Naive B cell (primary cell): ENCODE measurements at regions not wholly inside any gene's neighbourhood (a gene's known extent, or its start where the extent isn't known, plus 50 kb on each side); places are given as distances from the start of the nearest gene placed in this dataset.
"Not testable (repeated sequence)": the region's sequence is repeated elsewhere in the genome, so short reads cannot be mapped to it uniquely, and the experiment has no call there.

Source experiments
- ATAC-seq, 2 donors: fragments of 150-1000 bp; cut with Tn5 transposase; 2 replicates each; pipeline ENCODE4 v1.10.0; 2021; ENCODE audit warnings: low read depth in 2 of 2, mild to moderate bottlenecking in 2 of 2, moderate library complexity in 2 of 2
- DNase-seq: peaks from one replicate; pipeline ENCODE4 v3.0.0; 2022
- H3K27ac Mint-ChIP-seq, 6 donors: one replicate each; pipeline ENCODE4 v1.8.0; 2020 to 2022; ENCODE audit warnings: mild to moderate bottlenecking in 6 of 6, mixed read lengths in 6 of 6, moderate library complexity in 5 of 6, inconsistent platforms in 2 of 6
- H3K27me3 Mint-ChIP-seq, 3 donors: one replicate each; pipeline ENCODE4 v1.8.0; 2021 to 2022; ENCODE audit warnings: mixed read lengths in 3 of 3, mild to moderate bottlenecking in 1 of 3
- H3K36me3 Mint-ChIP-seq, 2 donors: one replicate each; pipeline ENCODE4 v1.8.0; 2020 to 2022; ENCODE audit warnings: mixed read lengths in 2 of 2, inconsistent platforms in 1 of 2, mild to moderate bottlenecking in 1 of 2
- H3K4me1 Mint-ChIP-seq, 3 donors: one replicate each; pipeline ENCODE4 v1.8.0; 2020 to 2022; ENCODE audit warnings: mixed read lengths in 3 of 3, inconsistent platforms in 1 of 3, mild to moderate bottlenecking in 1 of 3, moderate library complexity in 1 of 3
- H3K4me3 Mint-ChIP-seq, 8 donors: one replicate each; pipeline ENCODE4 v1.8.0; 2020 to 2022; ENCODE audit warnings: mild to moderate bottlenecking in 8 of 8, mixed read lengths in 8 of 8, moderate library complexity in 8 of 8, inconsistent platforms in 2 of 8
- H3K9me3 Mint-ChIP-seq, 7 donors: one replicate each; pipeline ENCODE4 v1.8.0; 2020 to 2022; ENCODE audit warnings: mixed read lengths in 7 of 7, mild to moderate bottlenecking in 5 of 7, inconsistent platforms in 2 of 7, moderate library complexity in 1 of 7

DNA sequence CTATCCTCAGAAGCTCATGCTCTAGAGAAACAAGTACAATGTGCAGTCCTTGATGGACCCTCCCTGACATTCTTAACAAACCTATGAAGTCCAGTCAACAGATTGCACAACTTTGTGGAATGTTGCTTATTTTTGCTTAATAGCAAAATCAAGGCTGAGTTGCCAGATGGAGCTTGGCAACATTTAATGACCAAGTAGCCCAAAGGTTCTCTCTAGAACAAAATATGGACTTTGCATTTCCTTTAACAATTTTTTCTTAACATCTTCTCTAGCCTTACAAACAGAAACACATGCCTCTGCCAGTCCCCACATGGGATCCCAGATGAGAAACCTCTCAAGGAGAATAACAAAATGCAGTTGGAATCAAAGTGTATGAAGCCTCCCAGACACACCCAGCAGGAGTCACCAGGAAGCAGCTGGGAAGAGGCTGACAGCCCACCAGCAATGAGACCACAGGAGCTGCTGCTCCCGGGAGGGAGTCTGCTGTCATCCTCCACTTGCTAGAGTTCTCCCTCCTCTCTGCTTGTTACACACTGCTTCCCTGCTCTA, 422.5 kb upstream of the CDIN1 start:
- no peaks in the 10 kb centered on the region for H3K27me3 Mint-ChIP-seq
- H3K4me1 Mint-ChIP-seq: peaks cover 0 to 1% (median 0%) of the 10 kb centered on the region in 3 donors
- H3K9me3 Mint-ChIP-seq: peaks cover 0 to 19% (median 9%) of the 10 kb centered on the region in 7 donors
- H3K4me3 Mint-ChIP-seq: no peak overlapping the region
- no peaks in the 10 kb centered on the region for H3K36me3 Mint-ChIP-seq
- ATAC-seq: no peak
- no peak overlapping the region for H3K27ac Mint-ChIP-seq
- DNase-seq: no peak

DNA sequence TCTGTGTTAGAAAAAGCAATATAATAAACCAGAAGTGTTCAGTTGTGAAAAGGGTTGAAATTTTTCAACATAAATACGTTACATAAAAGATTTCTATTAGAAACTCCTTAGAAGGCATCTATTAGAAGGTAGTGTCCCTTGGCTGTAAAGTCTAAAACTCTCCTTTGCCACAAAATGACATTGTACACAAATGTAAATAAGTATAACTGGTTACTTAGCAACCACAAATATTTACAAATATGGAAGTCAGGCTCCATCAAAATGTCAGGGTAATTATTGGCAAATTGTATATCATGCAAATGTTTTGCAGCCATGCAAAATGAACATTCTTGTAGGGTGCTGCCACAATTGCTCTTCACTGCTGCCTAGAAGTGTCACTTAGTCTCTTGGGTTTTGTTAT, 419.1 kb upstream of the CDIN1 start:
- no peak for ATAC-seq
- no peak overlapping the region for H3K27ac Mint-ChIP-seq
- H3K9me3 Mint-ChIP-seq: peaks cover 0 to 15% (median 10%) of the 10 kb centered on the region in 7 donors
- peaks cover 0 to 1% (median 0%) of the 10 kb centered on the region in 3 donors for H3K4me1 Mint-ChIP-seq
- no peak for DNase-seq
- no peak overlapping the region for H3K4me3 Mint-ChIP-seq
- H3K27me3 Mint-ChIP-seq: no peaks in the 10 kb centered on the region
- H3K36me3 Mint-ChIP-seq: no peaks in the 10 kb centered on the region

GRCh38 chr15:36161108-36161507, 418.3 kb upstream of the CDIN1 start:
- Mint-ChIP-seq H3K27ac (no peak overlapping the region), H3K36me3 (no peaks in the 10 kb centered on the region), H3K4me1 (peaks cover 0 to 1% (median 0%) of the 10 kb centered on the region in 3 donors), H3K27me3 (no peaks in the 10 kb centered on the region), H3K4me3 (no peak overlapping the region), H3K9me3 (peaks cover 0 to 15% (median 13%) of the 10 kb centered on the region in 7 donors)
- no peak for ATAC-seq
- no peak for DNase-seq

DNA sequence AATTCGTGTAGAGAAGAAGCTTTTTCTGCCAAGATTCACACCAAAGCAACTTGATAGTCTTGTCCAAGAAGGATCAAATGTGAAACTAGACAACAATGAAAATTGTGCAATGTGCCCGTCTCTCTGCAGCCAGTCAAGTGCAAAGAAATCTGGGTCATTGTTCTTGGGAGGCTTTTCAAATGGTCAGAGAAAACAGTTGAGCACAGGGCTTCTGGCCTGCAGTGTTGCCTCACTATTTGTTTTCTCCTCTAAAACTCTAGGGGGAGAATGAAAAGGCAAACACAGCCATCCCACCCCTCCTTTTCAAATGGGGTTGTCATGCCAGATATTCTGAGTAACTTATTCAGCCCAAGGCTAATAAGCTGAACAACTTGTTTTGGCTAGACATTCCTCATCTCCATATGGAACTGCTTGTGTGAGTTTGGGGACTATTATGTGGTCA, 417.6 kb upstream of the CDIN1 start:
- ATAC-seq: no peak
- H3K4me3 Mint-ChIP-seq: no peak overlapping the region
- H3K27ac Mint-ChIP-seq: no peak overlapping the region
- H3K9me3 Mint-ChIP-seq: peaks cover 0 to 15% (median 11%) of the 10 kb centered on the region in 7 donors
- no peaks in the 10 kb centered on the region for H3K36me3 Mint-ChIP-seq
- H3K4me1 Mint-ChIP-seq: peaks cover 0 to 1% (median 0%) of the 10 kb centered on the region in 3 donors
- DNase-seq: no peak
- H3K27me3 Mint-ChIP-seq: no peaks in the 10 kb centered on the region

- H3K4me1 Mint-ChIP-seq, H3K27me3 Mint-ChIP-seq, H3K36me3 Mint-ChIP-seq, H3K4me3 Mint-ChIP-seq, ATAC-seq, DNase-seq, H3K27ac Mint-ChIP-seq: not testable (repeated sequence)
- peaks cover 0 to 13% (median 6%) of the 10 kb centered on the region in 7 donors for H3K9me3 Mint-ChIP-seq
Observed at GRCh38 chr15:36163983-36164382, 415.4 kb upstream of the CDIN1 start.

GRCh38 chr15:36172955-36173354, 406.5 kb upstream of the CDIN1 start:
- no peak overlapping the region for H3K27ac Mint-ChIP-seq
- peaks cover 0 to 8% (median 0%) of the 10 kb centered on the region in 7 donors for H3K9me3 Mint-ChIP-seq
- H3K4me3 Mint-ChIP-seq: no peak overlapping the region
- no peak for DNase-seq
- no peaks in the 10 kb centered on the region for H3K36me3 Mint-ChIP-seq
- no peak for ATAC-seq
- H3K4me1 Mint-ChIP-seq: no peaks in the 10 kb centered on the region
- H3K27me3 Mint-ChIP-seq: no peaks in the 10 kb centered on the region

GRCh38 chr15:36175186-36175740, 404.2 kb upstream of the CDIN1 start:
- Mint-ChIP-seq H3K4me1 (no peaks in the 10 kb centered on the region), H3K9me3 (peaks cover 0 to 10% (median 0%) of the 10 kb centered on the region in 7 donors), H3K27me3 (no peaks in the 10 kb centered on the region), H3K4me3 (no peak overlapping the region), H3K27ac (no peak overlapping the region), H3K36me3 (no peaks in the 10 kb centered on the region)
- ATAC-seq (no peak), DNase-seq (no peak)

DNA sequence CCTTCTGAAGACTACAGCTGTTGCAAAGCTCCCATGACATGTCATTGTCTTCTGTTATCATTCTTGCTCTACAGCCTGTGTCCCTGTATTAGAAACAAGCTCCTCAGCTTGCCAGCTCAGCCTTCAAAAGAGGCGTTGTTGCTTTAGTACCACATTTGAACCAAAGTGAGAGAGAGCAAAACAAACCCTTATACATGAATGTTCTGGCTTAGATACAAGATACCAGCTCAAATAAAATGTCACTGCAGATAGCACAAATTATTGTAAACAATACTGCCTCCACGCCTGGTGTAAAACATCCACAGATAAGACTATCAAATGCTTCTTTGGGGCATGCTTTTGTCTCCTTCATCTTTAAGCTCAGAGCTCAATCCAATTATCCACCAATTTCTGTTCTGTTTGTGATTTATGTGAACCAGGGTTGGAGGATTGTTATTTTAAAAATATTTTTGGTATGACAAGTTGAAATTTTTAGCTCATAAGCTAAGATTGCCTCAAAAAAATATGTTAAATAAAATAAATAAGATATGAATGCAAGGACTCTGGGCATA, 403.6 kb upstream of the CDIN1 start:
- Mint-ChIP-seq H3K27ac (no peak overlapping the region), H3K4me3 (no peak overlapping the region), H3K27me3 (no peaks in the 10 kb centered on the region), H3K9me3 (peaks cover 0 to 10% (median 0%) of the 10 kb centered on the region in 7 donors), H3K4me1 (no peaks in the 10 kb centered on the region), H3K36me3 (no peaks in the 10 kb centered on the region)
- DNase-seq (no peak), ATAC-seq (no peak)

GRCh38 chr15:36177590-36178302, 401.7 kb upstream of the CDIN1 start:
- Mint-ChIP-seq H3K36me3 (no peaks in the 10 kb centered on the region), H3K4me3 (no peak overlapping the region), H3K27me3 (no peaks in the 10 kb centered on the region), H3K9me3 (peaks cover 0 to 10% (median 0%) of the 10 kb centered on the region in 7 donors), H3K4me1 (no peaks in the 10 kb centered on the region), H3K27ac (no peak overlapping the region)
- ATAC-seq (no peak), DNase-seq (no peak)

- no peak overlapping the region for H3K4me3 Mint-ChIP-seq
- no peak overlapping the region for H3K27ac Mint-ChIP-seq
- peaks cover 0 to 10% (median 0%) of the 10 kb centered on the region in 7 donors for H3K9me3 Mint-ChIP-seq
- no peaks in the 10 kb centered on the region for H3K36me3 Mint-ChIP-seq
- ATAC-seq (no peak), DNase-seq (no peak)
- H3K27me3 Mint-ChIP-seq: no peaks in the 10 kb centered on the region
- no peaks in the 10 kb centered on the region for H3K4me1 Mint-ChIP-seq
Observed at GRCh38 chr15:36178303-36178633, 401.2 kb upstream of the CDIN1 start.

DNA sequence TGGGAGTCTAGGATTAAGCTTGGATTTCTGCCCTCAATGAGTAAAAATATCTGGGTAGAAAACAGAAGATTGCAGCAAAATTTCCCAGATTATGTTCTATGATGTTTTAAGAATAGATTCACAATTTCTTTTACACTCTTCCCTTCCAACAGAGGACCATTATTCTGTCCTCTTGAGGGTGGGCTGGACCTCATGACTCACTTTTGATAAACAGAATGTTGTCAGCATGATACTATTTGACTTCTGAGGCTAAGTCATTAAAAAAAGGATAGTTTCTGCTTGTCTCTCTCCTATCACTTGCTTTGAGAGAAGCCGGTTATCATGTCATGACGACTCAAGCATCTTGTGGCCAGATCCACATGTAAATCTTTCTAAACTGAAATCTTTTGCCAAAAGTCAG, 396.2 kb upstream of the CDIN1 start:
- DNase-seq: no peak
- Mint-ChIP-seq H3K4me3 (no peak overlapping the region), H3K4me1 (no peaks in the 10 kb centered on the region), H3K27ac (no peak overlapping the region), H3K36me3 (no peaks in the 10 kb centered on the region), H3K27me3 (no peaks in the 10 kb centered on the region), H3K9me3 (peaks cover 0 to 7% (median 4%) of the 10 kb centered on the region in 7 donors)
- ATAC-seq: no peak

DNA sequence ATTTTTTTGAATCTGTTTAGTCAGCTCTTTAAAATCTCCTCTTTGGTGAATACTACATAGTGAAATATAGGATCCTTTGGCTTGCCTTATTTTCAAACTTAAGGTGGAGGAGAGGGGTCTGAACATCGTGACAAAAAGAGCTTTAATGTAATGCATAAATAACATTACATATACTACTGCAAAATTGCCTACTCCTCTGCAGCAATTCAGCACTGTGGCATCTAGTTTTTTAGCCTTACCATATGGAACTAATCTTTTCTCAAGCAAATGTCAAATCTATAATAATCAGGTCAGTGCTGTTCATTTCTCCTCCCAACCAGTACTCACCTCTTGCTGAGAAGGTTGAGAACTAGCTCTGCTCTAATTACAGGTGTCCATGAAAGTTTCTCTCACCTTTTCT, 394.0 kb upstream of the CDIN1 start:
- Mint-ChIP-seq H3K27ac (no peak overlapping the region), H3K27me3 (no peaks in the 10 kb centered on the region), H3K4me3 (no peak overlapping the region), H3K4me1 (no peaks in the 10 kb centered on the region), H3K9me3 (peaks cover 0 to 7% (median 5%) of the 10 kb centered on the region in 7 donors), H3K36me3 (no peaks in the 10 kb centered on the region)
- DNase-seq: no peak
- no peak for ATAC-seq

DNA sequence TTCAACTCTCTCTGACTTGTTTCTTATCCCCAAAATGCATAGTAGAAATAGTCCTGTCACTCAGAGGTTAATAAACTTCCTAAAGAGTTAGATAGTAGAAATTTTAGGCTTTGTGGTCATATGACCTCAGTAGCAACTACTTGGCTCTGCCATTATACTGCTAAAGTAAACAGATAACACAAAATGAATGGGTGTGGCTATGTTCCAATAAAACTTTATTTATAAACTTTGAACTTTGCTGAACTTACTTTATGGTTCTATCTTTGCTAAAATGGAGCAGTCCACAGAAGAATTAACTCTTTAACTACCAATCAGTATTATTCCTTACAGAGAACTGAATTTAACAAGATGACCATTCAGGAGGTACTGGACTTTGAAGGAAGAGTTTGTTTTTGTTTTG, 393.6 kb upstream of the CDIN1 start:
- Mint-ChIP-seq H3K9me3 (peaks cover 0 to 11% (median 5%) of the 10 kb centered on the region in 7 donors), H3K27ac (no peak overlapping the region), H3K4me3 (no peak overlapping the region), H3K27me3 (no peaks in the 10 kb centered on the region), H3K36me3 (no peaks in the 10 kb centered on the region), H3K4me1 (no peaks in the 10 kb centered on the region)
- ATAC-seq: no peak
- no peak for DNase-seq

DNA sequence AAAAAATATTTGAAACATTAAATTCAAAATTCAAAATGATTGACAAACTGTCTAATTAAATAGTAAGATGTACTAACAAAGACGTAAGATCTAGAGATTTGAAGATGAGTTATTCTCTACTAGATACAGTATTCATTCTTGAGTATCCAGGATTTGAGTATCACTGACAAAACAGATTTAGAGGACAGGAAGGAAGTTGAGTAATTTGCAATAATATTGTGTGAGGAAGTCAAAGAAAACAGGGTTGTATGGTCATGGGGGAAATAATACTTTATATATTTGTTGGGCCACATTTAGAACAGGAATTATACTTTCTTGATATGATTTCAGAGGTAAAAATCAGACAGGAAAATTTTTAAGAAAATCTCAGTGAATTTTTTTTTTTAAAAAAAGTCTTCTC, 393.1 kb upstream of the CDIN1 start:
- peaks cover 0 to 15% (median 5%) of the 10 kb centered on the region in 7 donors for H3K9me3 Mint-ChIP-seq
- no peak overlapping the region for H3K27ac Mint-ChIP-seq
- H3K4me3 Mint-ChIP-seq: no peak overlapping the region
- H3K27me3 Mint-ChIP-seq: no peaks in the 10 kb centered on the region
- ATAC-seq (no peak), DNase-seq (no peak)
- H3K36me3 Mint-ChIP-seq: no peaks in the 10 kb centered on the region
- no peaks in the 10 kb centered on the region for H3K4me1 Mint-ChIP-seq
